ENCODE measurements at regions not wholly inside any gene's neighbourhood (a gene's known extent, or its start where the extent isn't known, plus 50 kb on each side); places are given as distances from the start of the nearest gene placed in this dataset.
"Not testable (repeated sequence)": the region's sequence is repeated elsewhere in the genome, so short reads cannot be mapped to it uniquely, and the experiment has no call there.

- not testable (repeated sequence) for TF ChIP-seq CTCF (tag by site-specific recombination; IDR thresholded peaks at IDR 0.05); ZNF768 (tag by site-specific recombination; IDR thresholded peaks at IDR 0.05); ZNF133 (tag by site-specific recombination; IDR thresholded peaks at IDR 0.05); HOXA7 (CRISPR knock-in tag; IDR thresholded peaks at IDR 0.05; ENCODE audit: borderline replicate concordance); PRDM2 (tag by site-specific recombination; IDR thresholded peaks at IDR 0.05; ENCODE audit: borderline replicate concordance); ZNF488 (tag by site-specific recombination; IDR thresholded peaks at IDR 0.05); ZEB2 (tag by site-specific recombination; IDR thresholded peaks at IDR 0.05); KLF9 (tag by site-specific recombination; IDR thresholded peaks at IDR 0.05; ENCODE audit: low read depth)
Measured at GRCh38 chrX:108972899-108973298, 236.5 kb upstream of the IRS4 start.

All from HEK293 (cell line).